GM20000 (cell line): ENCODE measurements at regions not wholly inside any gene's neighbourhood (a gene's known extent, or its start where the extent isn't known, plus 50 kb on each side); places are given as distances from the start of the nearest gene placed in this dataset.
"Not testable (repeated sequence)": the region's sequence is repeated elsewhere in the genome, so short reads cannot be mapped to it uniquely, and the experiment has no call there.

Source experiments
- DNase-seq: peaks from one replicate; pipeline ENCODE4 v3.0.0; 2012; ENCODE audit warnings: low spot score
- TF ChIP-seq, protein P1 (sequence below): IDR thresholded peaks from 2 replicates; pipeline ENCODE4 v1.5.1; 2012; ENCODE audit warnings: mild to moderate bottlenecking, control low read depth; ENCODE audit errors: extremely low read depth, missing control alignments

DNA sequence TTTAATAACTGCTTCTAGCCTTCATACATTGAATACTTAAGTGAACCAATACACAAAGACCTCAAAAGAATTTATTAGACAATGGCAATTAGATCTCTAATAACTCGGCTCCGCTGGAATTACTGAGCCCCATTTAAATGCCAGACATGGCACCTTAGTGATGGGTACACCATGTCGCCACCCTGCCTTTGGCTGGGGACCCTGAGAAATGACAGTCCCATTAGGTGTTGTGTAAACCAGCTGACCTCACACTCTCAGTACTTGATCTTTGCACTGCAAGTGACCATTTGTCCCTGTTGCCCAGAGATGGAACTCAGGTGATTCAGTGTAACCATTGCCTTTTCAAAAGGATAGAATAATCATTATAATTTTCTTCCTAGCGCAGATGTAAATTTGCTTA is 144.6 kb upstream of the SMARCAD1 start:
- TF ChIP-seq, protein P1, sequence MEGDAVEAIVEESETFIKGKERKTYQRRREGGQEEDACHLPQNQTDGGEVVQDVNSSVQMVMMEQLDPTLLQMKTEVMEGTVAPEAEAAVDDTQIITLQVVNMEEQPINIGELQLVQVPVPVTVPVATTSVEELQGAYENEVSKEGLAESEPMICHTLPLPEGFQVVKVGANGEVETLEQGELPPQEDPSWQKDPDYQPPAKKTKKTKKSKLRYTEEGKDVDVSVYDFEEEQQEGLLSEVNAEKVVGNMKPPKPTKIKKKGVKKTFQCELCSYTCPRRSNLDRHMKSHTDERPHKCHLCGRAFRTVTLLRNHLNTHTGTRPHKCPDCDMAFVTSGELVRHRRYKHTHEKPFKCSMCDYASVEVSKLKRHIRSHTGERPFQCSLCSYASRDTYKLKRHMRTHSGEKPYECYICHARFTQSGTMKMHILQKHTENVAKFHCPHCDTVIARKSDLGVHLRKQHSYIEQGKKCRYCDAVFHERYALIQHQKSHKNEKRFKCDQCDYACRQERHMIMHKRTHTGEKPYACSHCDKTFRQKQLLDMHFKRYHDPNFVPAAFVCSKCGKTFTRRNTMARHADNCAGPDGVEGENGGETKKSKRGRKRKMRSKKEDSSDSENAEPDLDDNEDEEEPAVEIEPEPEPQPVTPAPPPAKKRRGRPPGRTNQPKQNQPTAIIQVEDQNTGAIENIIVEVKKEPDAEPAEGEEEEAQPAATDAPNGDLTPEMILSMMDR, result no peak
- DNase-seq, result no peak

DNA sequence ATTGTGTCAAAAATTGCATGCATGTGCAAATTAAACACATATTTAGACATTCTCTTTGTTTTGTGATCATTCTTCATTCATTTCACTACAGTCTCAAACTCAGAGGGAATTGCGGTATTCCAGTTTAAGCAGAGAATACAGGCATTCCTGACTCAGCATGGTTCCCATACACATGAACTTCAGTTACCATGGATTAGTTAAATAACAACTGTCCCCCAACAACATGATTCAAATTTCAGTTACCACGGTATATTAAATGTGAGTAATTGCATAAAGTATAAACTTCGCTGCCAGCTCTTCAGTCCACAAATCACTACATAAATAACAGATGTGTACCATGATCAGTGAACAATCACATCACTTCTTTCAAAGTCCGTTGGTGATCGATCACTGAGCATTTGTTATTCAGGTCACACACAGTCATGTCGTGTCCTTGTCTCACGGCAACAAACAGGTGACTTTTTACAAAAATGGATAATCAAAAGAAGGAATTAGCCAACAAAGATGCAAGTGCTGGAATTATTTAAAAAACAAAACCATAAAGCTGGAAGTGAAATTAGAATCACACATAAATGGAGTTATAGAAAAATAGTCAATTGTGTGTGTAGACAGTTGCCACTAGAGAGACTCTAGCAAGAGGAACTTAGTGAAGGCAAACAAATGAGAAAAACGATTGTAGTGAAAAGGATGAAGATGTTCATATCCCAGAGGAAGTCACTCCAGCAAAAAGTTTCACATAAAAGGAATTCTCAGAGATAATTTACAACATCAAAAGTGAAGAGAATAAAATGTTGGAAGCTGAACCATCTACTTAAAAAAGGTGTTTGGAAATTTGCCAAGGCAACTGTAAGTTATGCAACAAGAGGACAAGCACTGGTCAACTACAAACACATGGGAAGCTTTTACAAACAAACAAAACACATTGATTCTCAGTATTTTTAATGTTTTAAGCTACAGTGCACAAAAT is 138.6 kb upstream of the SMARCAD1 start:
- DNase-seq, result no peak
- TF ChIP-seq, protein P1, result no peak

DNA sequence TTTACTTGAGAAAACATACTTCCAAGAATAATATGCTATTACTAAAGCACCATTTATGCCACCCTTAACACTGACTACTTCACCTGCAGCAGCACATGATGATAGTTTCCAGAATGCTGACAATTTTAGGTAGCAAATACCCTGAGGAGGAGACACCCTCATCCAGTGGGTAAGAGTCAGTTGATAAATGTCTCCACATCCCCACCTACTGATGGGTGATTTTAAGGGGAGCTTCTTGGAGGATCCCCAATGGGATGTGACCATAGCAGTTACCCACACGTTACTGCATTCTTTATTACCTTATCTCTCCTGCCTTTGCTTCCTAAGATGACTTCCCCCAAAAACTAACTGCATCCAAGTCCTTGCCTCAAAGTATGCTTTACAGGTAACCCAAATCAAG is 131.2 kb upstream of the SMARCAD1 start:
- peak; percentile 3 for DNase-seq
- TF ChIP-seq, protein P1, result no peak

DNA sequence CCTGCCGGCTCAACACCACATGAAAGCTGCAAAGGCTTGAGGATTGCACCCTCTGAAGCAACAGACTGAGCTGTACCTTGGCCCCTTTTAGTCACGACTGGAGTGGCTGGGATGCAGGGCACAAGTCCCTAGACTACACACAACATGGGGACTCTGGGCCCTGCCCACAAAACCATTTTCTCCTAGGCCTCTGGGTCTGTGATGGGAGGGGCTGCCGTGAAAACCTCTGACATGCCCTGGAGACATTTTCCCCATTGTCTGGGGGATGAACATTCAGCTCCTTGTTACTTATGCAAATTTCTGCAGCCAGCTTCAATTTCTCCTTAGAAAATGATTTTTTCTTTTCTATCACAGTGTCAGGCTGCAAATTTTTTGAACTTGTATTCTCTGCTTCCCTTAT is 123.5 kb upstream of the SMARCAD1 start:
- TF ChIP-seq, protein P1, result no peak
- no peak for DNase-seq

DNA sequence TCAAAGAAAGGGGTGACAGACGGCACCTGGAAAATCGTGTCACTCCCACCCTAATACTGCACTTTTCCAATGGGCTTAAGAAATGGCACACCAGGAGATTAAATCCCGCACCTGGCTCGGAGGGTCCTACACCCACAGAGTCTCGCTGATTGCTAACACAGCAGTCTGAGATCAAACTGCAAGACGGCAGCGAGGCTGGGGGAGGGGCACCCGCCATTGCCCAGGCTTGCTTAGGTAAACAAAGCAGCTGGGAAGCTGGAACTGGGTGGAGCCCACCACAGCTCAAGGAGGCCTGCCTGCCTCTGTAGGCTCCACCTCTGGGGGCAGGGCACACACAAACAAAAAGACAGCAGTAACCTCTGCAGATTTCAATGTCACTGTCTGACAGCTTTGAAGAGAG is 108.5 kb upstream of the SMARCAD1 start:
- DNase-seq, result not testable (repeated sequence)

DNA sequence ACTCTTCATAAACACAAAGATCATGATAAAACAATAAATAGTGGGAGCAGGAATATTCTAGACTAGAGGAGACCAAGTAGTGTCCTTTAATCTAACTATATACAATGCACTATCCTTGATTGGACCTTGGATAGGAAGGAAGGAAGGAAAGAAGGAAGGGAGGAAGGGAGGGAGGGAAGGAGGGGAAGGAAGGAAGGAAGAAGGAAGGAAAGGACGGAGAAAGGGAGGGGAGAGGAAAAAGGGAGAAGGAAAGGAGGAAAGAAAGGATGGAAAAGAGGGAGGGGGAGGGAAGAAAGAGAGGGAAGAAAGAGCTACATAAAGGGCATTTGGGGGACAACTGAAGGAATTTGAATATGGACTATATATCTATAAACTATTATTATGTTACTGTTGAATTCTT is 95.0 kb upstream of the SMARCAD1 start:
- TF ChIP-seq, protein P1, result no peak
- DNase-seq, result no peak

DNA sequence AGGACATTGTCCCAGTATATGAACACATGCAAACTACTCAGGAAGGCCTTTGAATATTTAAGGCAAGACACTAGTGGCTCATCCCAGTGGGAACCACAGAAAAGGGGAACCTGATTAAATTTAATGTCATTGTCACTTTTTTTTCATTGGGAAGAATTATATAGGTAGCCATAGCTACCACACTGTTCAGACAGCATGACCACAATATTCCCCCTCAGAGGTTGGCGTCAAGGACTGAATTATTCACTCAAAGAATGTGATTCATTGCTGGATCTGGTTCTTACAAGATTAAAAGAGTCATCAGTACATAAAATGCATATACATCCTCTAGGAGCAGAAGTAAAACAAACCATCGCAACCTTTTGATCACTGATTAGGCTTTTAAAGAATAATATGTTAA is 92.0 kb upstream of the SMARCAD1 start:
- DNase-seq, result no peak
- TF ChIP-seq, protein P1, result no peak

DNA sequence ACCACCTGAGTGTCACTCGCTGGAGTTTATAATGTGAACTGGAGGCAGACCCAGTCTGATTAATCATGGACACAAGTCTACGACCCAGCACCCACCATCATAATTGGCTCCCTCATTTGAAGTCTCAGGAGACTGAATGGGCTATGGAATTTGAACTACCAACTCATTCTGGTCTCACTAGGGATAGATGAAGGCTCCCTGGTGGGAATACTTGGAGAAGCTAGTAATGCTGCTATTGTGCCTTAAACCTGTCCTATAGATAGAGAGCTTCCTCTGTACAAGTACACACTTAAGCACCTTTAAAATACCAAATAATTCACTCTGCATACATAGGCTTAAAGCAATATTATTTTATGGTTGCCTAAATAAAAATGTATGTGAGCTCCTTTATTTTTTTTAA is 90.8 kb upstream of the SMARCAD1 start:
- TF ChIP-seq, protein P1, result no peak
- DNase-seq, result no peak
